ENCODE measurements at regions not wholly inside any gene's neighbourhood (a gene's known extent, or its start where the extent isn't known, plus 50 kb on each side); places are given as distances from the start of the nearest gene placed in this dataset.
"Not testable (repeated sequence)": the region's sequence is repeated elsewhere in the genome, so short reads cannot be mapped to it uniquely, and the experiment has no call there.

DNA sequence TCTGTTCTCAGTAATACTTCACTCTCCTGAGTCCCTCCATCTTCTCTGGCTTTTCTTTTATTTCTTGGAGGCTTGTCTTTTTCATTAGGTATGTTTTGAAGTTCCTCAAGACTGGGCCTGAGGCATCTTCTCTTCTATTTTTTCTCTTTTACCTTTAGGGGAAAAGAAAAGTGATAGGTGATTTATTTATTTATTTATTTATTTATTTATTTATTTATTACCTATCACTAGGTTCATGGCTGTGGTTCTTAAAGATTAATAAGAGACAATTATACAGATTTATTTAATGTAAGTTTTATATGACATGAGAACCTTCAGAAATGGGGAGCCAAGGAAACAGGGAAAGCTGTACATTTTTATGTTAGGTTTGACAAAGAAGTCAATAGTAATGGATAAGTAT, 330.3 kb upstream of the RBMS3 start:
- no peak for DNase-seq (ENCODE audit: low read depth)

DNA sequence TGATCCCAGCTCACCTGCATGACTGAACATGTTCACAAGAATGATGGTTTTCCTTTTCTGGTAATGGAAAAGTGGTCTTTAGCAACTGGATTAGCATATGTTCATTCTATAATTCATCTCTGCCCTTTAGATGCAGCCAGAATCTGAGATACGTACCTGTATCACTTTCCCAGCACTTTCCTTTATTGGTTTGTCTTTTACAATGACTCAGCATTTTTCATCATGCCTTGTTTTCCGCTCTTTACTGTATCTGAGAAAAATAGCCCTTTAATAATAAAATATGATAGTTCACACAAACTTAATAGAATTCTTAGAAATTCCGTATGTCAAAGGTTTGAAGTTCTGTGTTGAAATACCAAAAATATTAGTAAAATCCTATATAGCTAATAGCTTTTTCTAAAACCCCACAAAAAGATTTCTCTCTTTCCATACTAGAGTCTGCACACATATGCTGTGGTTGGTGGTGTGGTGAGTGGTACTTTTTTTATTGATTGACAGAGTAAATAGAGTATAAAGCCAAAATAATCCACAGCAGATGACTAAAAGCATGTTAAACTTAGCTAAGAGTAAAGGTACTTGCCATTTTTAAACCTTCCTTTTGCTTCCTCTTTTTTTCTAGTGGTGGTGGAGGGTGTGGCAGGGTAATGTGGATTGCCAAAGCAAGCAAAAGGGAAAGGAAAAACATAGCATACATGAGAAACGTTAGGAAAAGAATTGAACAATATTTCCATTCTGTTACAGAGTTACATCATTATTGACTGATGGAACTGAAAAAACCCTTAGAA, 328.9 kb upstream of the RBMS3 start:
- DNase-seq (ENCODE audit: low read depth): no peak

DNA sequence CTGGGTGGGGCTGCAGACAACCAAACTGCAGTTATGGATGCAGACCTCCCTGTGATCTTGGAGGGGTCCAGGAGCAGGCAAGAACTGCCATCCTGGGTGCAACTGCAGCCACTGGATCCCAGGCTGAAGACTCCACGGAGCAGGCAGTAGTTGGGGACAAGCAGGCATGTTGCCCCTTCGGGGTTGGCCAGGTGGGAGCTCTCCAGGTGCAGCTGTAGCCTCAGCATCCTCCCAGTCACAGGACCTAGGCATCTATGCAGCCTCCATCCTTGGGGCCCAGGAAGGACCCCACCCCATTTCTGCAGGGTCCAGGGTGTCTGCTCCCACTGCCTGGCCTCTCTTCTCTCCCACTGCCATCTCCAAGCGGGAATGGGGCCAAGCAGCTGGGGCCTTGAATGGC, 322.2 kb upstream of the RBMS3 start:
- no peak for DNase-seq (ENCODE audit: low read depth)

DNA sequence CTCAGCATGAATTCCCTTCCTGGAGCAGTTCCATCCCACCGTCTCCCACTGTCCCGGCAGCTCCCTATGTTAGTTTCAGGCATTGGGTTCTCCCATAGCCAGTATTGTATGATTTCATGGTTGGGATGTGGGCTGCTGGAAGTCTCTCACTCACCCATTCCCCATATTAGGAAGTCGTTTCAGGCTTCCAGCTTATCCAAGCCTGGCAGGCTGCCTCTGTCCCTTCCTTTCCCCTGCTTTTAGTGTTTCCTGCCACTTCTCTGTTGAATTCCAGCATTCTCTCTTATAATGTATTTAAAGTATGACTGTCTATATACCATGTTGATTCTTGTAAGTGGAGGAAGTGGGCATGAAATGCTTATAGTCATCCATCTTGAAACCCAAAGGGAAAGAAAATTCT, 309.7 kb upstream of the RBMS3 start:
- no peak for DNase-seq (ENCODE audit: low read depth)

DNA sequence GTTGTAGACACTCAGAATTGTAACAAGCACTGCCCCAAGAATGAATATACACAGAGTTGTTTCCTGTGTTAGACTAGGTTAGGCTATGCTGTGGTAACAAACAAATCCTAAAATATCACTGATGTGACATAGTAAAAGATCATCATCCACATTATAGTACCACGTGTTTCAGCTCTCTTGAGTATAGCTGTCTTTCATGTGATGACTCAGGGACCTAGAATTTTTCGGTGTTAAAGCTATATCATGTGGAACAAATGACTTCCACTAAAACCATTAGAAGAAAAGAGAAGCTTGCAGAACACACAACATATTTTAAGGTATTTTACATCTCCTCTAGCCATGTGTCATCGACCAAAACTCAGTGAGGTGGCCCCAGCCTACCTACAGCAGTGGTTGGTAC, 307.9 kb upstream of the RBMS3 start:
- DNase-seq (ENCODE audit: low read depth): no peak

DNA sequence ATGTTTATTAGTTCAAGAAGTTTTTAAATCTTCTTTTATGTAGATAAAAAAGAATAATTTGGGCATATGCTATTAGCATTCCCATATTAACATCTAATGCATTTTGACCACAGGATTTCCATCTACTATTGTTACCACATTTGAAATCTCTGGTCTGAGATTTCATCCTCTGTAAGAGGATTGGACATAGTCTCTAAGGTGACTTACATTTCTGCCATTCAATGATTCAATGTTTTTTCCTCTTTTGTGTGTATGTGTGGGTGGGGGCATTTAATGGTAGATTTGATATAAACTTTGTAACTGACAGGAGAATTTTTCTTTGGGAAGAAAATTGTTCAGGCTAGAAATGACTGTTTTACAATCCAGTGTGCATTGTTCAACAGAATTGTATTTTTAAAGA, 307.3 kb upstream of the RBMS3 start:
- no peak for DNase-seq (ENCODE audit: low read depth)

DNA sequence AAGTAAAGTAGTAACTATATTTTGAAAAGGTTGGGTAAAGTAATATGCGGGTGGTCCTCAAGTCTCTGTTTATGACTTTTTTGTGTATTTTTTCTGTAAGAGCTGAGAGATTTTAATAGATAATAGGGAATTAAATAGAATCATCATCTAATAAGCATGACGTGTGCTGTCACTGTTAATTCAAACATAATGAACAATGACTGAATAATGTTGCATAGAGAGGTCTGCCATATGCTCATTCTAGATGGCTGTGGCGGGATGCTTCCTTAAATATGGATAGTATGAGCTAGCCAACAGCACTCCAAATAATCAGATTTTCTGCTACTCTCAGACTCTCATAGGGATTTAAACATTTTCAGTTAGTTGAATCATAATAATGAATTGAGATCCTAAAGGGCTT, 302.8 kb upstream of the RBMS3 start:
- no peak for DNase-seq (ENCODE audit: low read depth)

DNA sequence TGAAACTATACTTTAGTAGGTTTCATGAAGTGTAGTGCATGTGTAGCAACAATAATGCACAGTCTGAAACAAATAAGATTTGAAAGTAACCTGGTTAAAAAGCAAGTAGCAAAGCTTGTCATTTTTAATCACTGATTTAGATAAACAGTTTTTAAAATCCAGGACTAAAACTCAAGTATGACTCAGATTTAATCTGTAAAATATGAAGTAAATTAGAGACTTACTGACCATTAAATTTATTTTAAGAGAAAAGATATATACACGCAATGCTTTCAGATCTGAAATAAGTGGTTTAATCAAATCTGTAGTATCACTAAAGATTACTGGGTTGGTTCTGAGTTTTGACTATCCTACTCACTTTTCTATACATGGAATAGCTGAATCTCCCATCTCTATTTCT, 300.7 kb upstream of the RBMS3 start:
- no peak for DNase-seq (ENCODE audit: low read depth)

DNA sequence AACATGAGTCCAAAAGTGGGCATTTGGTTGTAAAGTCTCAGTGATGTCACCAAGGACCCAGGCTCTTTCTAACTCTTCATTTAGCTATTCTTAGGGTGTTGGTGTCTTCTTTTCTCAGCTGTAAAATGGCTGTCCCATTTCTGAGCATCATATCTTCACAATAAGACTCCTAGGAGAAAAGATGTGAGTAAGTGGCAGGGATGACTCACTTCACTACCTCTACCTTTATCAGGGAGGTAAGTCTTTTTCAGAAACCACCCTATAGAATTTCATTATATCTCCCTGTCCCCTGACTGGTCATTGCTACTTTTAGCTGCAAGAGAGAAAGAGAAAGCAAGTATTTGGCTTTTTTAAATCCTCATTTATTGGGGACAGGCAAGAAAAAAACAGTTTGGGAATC, 300.2 kb upstream of the RBMS3 start:
- no peak for DNase-seq (ENCODE audit: low read depth)

DNA sequence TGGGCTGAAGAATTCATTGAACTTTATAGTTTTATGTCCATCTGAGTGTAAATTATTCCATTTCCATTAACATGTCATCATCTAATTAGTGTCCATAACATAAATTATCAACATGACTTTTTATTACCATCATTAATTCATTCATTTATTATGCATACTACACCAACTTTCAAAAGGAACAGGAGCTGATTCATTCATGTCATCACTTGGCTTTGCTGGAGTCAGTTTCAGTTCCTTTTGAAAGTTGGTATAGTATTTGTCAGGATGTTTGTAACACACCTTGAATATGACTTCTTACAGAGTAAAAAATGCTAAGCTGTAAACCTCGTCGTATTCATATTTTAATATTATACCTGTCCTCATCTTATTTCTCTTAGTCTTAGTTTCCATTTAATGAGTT, 298.0 kb upstream of the RBMS3 start:
- DNase-seq (ENCODE audit: low read depth): no peak

DNA sequence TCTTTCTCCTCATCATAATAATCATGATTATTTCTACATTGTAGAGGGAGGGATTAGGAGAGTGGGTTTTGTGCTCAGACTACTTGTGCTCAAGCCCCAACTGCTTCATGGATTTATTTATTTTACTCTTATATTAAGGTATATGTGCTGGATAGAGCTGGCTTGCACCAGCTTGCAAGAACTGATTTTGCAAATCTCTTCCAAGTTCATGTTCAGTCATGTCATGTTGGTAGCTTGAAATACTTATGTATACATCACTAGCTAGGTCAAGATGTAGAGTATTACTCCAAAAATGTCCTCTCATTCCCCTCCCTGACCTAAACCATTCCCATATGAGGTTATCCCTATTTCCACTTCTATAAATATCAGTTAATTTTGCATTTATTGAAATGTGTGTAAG, 293.9 kb upstream of the RBMS3 start:
- DNase-seq (ENCODE audit: low read depth): no peak

DNA sequence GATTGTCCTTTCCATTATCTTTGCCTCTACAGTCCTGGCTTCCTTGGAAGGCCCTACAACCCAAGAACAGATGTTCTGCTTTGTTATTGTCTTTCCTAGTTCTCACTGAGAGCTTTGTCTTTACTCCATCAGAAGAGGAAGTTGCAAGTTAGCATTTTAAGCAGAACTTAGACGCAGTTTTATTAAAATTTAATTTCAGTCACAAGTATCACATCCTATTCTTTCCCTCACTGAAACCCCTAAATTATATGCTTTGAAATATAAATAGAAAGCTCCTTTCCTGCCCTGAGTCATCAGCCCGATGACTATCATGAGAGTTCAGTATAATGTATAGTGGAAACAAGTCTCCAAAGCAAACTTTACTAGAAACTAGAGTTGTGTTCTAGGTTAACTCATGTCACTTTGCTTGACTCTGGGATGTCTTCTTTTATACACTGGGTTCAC, 291.2 kb upstream of the RBMS3 start:
- DNase-seq (ENCODE audit: low read depth): no peak

DNA sequence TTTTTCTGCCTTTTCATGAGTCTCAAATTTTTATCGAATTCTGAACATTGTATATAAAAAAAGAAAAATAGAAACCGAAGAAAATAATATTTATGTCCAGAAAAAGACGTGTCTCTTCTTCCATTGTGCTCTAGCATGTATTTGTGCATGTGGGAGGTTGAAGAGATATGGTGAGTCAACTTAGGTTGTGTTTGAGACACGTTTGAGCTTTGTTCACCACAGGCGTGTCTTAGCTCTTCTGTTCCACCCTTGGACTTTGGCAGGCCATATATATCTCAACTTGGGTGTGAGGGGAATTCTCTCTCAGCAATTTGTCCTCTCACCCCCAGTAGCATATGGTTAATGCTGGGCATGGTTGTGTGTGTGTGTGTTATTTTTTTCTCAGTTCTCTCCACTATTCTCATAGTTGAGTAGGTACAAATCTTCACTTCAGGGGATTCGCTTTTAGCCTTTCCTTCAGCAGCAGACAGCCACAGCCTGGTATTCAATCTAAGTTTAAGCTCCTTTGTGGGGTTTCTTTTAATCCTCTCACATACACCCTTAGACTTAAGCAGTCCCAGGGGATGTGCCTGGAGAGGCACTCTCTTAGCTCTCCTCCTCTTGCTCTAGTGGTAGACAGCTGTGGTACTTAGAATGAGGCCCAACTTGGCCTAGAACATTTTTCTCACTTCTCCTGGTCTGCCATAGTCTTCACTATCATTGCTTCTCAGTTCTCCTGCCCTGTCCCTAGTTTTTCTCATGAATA, 286.5 kb upstream of the RBMS3 start:
- DNase-seq (ENCODE audit: low read depth): no peak

DNA sequence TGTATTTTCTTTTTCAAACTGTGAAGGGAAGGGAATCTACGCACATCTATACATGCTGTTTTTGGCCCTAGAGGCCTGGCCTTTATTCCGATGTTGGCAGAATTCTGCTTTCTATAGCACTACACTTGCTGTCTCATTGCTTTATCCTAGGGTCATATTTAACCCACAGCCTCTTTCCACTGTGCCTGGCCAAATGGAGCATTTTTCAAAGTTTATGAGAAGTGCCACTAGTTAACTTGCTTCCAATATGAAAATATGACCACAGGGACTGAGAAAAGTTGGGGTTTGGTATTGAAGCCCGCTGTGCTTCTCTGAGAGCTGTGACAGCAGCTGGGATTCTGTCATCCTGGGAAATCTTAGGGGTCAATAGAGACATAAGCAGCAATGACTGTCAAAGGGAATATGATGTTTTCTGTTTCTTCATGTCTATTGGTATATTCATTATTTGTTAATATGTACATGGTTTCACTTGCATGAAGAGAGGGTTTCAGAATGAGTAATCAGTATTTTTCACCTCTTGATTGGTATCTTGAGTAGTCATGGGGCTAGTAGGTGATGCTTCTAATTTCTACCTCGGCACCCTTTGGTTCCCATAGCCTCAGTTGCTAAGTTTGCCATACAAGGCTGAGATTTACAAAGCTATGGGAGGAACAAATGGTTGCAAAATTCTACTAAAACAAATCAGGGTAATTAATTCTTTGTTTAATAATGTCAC, 275.8 kb upstream of the RBMS3 start:
- DNase-seq (ENCODE audit: low read depth): no peak

DNA sequence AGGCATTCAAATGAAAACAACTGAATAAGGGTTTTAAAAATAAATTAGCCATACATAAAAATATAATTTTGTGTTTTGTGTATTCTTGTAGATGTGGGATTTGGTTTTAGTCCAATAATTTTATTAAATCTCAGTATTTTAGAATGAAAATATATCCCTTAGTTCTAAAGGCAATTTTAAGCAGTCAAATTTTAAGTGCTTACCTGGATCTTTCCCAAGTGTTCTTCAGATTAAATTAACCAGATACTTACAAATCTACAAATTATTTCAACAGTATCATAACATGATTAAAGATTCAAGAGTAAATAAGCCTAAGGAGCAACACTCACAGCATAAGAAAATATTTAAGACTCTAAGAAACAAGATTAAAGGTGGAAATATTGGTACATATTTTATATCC, 275.0 kb upstream of the RBMS3 start:
- DNase-seq (ENCODE audit: low read depth): no peak

DNA sequence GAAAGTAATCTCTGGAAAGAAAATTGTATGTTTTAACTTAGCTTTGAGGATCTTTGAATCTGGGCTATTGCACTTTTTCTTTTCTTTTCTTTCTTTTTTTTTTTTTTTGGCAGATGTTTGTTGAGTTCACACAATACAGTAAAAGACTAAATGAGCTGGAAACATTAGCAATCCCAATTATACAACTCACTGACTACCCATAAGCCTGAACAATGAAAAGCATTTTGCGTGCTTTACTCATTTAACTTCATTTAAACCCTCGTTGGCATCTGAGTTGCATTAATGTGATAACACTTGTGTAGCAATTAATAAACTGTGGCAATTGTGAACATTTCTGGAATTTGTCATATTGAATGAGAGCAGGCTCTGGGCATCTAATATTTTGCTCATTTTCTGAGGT, 269.4 kb upstream of the RBMS3 start:
- no peak for DNase-seq (ENCODE audit: low read depth)

DNA sequence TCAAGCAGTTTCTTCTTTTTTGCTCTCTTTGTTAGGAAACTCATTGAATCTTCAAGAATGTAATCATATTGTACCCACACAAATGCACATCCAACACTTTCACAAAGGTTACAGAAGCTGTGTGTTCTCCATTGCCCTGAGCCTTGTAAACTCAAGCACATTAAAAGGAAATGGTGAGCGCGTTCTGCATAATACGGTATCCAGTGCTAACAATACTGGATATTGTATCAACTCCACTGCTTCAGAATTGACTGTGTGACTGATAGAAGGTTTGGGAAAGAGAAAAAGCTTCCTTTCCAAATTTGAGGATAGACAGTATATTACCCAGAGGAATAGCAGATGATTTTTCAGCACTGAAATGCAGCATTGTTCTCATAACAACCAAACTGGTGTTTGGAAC, 268.9 kb upstream of the RBMS3 start:
- no peak for DNase-seq (ENCODE audit: low read depth)

DNA sequence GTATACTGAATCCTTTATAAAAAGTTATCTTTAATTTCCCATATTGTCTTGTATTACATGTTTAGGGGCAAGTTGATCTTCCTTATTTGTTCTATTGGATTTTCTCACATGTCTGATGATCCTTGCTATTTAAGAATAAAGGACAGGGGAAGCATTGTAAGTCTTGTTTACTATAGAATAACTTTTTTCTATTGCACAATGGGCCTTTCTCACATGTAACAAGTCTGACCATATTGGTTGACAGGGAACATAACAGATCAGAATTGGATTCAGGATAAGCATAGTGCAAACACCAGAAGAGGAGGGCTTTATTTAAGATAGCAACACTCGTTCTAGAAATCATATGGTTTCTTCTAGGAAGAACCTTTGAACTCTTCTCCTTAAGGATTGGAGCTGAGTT, 257.9 kb upstream of the RBMS3 start:
- no peak for DNase-seq (ENCODE audit: low read depth)

DNA sequence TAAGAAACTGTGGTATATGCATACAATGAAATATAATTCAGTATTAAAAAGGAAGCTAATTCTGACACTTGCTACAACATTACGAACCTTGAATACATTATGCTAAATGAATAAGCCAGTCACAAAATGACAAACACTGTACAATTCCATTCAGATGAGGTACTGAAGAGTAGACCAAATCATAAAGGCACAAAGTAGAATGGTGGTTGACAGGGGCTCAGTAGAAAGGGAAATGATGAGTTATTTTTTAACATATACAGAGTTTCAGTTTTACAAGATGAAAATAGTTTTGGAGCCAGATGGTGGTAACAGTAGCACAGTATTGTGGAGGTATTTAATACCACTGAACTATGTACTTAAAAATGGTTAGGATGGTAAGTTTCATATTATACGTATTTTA, 254.6 kb upstream of the RBMS3 start:
- DNase-seq (ENCODE audit: low read depth): no peak

DNA sequence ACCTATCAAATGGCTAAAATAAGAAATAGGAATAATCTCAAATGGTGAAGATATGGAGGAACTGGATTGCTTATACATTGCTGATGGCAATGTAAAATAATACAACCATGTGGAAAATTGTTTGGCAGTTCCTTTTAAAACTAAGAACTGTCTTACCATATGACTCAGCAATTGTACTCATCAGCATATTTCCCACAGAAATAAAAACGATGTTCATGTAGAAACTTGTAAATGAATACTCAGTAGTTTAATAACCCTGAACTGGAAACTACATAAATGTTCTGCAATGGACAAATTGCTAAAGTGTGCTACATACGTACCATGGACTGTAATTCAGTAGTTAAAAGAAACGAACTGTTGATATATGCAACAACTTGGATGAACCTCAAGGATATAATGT, 253.9 kb upstream of the RBMS3 start:
- no peak for DNase-seq (ENCODE audit: low read depth)

DNA sequence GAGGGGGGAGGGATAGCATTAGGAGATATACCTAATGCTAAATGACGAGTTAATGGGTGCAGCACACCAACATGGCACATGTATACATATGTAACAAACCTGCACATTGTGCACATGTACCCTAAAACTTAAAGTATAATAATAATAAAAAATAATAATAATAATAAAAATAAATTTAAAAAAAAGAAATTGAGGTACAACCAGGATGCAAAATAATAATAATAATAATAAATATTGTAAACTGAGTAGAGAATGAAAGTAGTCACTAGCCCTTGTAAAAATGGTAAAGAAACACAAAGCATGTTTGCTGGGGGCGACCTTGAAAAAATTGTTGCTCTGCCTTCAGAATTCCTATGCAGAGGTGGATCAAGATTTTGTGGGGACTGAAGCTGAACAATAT, 249.7 kb upstream of the RBMS3 start:
- DNase-seq (ENCODE audit: low read depth): not testable (repeated sequence)

DNA sequence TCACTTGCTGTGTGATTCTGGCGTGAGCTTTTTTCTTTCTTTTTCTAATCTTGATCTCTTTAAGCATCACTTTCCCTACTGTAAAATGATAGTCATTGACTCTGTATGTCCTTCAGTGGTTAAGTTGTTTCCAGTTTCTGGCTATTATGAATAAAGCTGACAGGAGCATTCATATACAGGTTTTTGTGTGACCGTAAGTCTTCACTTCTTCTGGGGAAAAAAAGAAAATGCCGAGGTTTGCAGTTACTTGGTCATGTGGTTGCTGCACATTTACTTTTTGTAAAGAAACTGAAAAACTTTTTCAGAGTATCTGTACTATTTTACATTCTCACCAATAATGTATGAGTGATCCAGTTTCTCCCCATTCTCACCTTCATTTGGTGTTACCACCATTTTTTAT, 247.4 kb upstream of the RBMS3 start:
- no peak for DNase-seq (ENCODE audit: low read depth)

DNA sequence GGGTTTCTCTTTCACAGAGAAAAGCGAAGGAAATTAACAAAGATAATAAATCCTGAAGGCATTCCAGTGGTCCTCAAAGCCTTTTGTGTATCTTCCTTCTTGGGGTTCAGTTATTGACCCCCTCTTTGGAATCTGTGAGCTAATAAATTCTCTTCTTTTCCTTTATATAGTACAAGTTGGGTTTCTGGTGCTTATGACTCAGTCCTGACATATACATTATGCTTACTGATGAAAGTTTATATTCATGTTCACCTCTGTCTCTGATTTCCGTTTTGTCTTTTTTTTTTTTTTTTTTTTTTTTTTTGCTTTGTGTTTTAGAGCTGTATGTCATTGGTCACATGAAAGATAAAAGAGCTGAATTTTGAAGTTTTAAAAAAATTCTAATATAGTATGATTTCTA, 230.7 kb upstream of the RBMS3 start:
- DNase-seq (ENCODE audit: low read depth): no peak
